ENCODE measurements at regions not wholly inside any gene's neighbourhood (a gene's known extent, or its start where the extent isn't known, plus 50 kb on each side); places are given as distances from the start of the nearest gene placed in this dataset.

GRCh38 chr19:28297586-28298157, 915.3 kb downstream of the UQCRFS1 start:
- TF ChIP-seq CTCF (conservative IDR thresholded peaks at IDR 0.05) (no peak), EZH2 (IDR thresholded peaks at IDR 0.05; ENCODE audit: low read depth) (no peak)

Data from PC-9 (cell line).